HG02885 (cell line): ENCODE measurements at regions not wholly inside any gene's neighbourhood (a gene's known extent, or its start where the extent isn't known, plus 50 kb on each side); places are given as distances from the start of the nearest gene placed in this dataset.
"Not testable (repeated sequence)": the region's sequence is repeated elsewhere in the genome, so short reads cannot be mapped to it uniquely, and the experiment has no call there.

ENCODE experiments used
- ATAC-seq: cut with Tn5 transposase; IDR thresholded peaks from one replicate; pipeline ENCODE4 v1.9.1; 2021; ENCODE audit warnings: mild to moderate bottlenecking; ENCODE audit not compliant: unreplicated experiment, poor library complexity

DNA sequence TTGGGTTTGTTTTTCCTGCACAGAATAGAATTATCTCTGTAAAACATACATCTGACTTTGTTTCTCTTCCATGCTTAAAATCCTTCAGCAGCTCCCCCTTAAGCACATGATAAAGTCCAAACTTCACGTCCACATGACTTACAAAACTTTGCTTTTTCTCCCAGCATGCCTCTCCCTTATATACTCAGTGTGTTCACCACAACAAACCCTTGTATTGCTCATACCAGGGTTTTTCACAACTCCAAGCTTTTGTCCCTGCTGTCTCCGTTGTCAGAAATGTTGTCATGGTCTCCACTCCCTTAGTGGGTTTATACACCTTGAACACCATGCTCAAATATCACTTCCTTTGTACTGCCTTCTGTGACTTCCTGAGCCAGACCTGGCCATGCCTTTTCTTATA is 91.1 kb upstream of the MITF start:
- ATAC-seq = no peak

DNA sequence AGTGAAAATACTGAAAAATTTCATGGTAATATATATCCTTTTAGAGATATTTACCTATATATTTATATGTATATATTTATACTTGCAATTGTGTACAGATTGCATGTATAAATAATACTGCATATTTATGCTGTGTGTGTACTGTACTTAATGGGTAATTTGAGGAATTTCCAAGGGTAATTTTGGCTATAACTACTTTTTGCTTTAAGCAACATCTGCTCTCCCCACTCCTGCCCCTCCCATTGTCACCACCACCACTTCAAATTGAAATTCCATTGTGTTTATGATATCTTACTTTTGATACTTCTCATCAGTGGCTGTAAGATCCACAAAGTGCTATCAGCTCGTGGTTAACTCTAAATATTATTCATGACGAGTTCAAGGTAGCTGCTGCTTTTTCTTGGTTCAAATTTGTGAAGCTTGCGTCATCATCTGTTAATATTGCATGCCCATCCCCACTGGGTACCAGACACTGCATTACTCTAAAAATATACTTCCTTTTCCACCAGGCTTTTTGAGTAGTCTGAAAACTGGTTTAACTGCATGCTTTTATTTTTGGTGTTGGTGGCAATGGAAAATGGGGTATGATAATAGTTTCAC is 91.7 kb upstream of the MITF start:
- ATAC-seq = no peak

DNA sequence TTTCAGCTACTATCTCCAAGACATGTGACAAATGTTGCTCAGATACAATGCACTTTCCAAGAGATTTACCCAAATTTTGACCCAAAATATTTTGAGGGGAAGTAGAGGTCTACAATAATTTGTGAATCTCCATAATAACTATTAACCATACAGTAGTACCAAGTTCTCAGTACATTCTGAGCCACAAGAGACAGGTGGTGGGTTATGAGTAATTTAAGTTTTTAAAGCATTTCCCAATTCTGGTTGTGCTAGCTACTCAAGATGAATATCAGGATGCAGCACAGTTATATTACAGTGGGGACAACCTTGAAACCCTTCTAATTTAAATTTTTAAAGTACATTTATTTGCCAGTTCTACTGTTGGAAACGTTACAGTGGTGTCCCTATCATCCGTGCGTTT is 92.2 kb upstream of the MITF start:
- ATAC-seq = no peak

DNA sequence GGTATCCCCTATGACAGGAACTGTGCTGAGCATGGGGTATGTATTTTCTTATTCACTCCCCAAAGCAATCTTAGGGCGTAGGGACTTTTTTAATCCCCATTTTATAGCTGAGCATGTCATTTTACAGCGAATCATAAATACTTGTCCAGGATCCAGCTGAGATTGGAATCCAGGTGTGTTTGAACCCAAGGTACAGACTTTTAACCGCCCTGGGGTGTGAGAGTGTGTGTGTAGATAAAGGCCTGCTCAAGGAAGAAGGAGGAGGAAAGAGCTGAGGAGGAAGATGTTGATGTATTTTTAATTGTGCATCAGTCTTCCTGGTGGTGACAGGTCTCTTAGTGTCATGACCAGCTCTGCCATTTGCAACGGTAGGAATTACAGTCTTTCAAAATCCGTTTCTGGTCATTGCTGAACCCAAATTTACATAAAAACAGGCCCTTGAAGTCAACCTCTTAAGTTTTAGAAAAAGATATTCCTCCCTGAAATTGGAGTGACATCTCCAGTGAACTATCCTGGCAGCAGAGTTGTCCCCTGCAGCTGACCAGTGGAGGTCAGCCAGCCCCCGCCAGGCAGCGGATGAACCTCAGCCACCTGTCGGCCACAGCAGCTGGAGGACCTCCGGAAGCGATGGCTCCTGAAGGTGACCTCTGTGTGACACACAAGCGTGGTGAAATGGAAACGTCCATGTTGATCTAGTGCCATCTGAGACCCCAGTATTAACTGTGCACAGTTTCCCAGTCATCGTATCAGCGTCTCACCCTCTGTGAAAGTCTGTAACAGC is 92.8 kb upstream of the MITF start:
- no peak for ATAC-seq

DNA sequence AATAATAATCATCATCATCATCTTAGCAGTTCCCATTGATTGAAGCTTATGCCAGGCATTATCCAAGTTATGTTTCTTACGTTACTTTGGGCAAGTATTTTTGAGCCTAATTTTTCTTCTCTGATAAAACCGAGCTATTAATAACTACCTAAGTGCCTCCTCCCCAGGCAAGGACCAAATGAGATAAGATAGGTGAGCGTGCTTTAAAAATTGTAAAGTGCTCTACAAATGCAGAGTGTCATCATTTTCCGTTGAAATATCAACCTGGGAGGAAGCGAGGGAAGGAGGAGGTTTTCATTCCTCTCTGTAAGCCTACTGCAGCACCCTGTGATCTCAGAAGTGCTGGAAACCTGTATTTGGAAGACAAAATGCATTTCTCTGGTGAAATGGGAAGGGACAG is 96.7 kb upstream of the MITF start:
- no peak for ATAC-seq

DNA sequence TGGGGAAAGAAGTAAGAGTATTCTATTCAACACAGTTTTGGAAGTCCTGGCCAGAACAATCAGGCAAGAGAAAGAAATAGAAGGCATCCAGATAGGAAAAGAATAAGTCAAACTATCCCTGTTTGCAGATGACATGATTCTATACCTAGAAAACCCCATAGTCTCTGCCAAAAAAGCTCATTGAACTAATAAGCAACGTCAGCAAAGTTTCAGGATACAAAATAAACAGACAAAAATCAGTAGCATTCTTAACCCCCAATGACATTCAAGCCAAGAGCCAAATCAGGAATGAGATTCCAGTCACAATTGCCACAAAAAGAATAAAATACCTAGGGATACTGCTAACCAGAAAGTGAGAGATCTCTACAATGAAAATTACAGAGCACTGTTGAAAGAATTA is 99.4 kb upstream of the MITF start:
- ATAC-seq = no peak

DNA sequence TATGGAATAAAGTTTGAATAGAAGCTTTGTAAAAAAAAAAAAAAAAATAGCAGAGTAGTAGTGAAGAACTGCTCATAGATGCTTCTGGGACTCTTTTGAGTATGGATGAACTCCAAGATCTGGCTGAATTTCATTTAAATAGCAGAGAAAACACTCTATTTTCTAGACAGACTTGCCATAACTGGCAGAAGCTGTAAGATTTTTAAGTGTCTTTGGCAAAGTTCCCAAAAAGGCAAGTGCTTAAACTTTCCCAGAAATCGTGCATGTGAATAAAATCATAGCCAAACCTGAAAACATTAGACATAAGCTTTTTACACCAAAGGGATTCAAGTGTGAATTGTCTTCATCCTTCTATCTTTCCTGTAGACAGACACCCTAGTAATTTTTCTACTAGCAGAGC is 110.3 kb upstream of the MITF start:
- no peak for ATAC-seq

DNA sequence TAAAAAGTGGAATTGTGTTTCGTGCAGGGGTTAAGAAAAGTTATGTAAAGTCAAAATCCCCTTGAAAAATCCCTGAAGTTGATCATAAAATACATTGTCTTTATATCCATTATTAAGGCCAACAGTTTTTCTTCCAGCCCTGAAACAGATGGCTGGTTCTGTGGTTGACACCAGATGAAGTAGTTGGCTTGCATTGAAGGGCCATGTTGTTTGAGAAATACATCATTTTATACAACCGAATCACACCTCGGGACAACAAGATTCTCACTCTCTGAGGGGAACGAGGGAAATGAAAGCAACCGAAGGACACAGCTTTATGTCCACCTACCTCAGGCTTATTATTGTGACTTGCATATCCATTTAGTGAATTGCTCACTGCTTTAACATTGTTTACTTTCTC is 126.0 kb upstream of the MITF start:
- no peak for ATAC-seq

DNA sequence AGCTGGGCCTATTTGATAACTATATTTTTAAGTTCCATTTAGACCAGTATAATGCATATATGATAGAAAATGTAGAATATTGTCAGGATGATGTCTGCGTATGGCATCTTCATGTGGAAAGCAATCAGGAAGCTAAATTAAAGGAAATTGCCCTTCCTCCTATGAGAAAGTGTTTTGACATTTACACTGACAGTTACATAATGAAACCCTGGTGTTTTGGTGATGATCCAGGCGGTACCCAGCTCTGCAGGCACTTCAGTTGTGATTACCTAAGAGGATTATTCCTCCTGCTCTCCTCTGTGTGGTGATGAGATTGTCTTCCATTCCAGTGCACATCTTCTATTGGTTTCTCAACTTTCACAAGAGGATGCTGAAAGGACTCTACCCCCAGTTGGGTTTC is 126.5 kb upstream of the MITF start:
- no peak for ATAC-seq

DNA sequence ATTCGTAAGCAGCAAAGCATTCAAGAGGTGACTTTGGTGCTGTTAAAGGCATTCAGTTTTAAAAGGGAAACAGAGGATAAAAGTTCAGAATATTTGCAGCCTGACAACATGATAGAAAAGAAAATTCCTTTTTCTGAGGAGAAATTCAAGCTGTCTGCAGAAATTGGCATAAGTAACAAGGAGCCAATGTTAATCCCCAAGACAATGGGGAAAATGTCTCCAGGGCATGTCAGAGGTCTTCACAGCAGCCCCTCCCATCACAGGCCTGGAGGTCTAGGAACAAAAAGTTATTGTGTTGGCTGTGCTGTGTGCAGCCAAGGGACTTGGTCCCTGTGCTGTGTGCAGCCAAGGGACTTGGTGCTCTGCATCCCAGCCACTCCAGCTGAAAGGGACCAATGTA is 129.7 kb upstream of the MITF start:
- ATAC-seq = not testable (repeated sequence)

DNA sequence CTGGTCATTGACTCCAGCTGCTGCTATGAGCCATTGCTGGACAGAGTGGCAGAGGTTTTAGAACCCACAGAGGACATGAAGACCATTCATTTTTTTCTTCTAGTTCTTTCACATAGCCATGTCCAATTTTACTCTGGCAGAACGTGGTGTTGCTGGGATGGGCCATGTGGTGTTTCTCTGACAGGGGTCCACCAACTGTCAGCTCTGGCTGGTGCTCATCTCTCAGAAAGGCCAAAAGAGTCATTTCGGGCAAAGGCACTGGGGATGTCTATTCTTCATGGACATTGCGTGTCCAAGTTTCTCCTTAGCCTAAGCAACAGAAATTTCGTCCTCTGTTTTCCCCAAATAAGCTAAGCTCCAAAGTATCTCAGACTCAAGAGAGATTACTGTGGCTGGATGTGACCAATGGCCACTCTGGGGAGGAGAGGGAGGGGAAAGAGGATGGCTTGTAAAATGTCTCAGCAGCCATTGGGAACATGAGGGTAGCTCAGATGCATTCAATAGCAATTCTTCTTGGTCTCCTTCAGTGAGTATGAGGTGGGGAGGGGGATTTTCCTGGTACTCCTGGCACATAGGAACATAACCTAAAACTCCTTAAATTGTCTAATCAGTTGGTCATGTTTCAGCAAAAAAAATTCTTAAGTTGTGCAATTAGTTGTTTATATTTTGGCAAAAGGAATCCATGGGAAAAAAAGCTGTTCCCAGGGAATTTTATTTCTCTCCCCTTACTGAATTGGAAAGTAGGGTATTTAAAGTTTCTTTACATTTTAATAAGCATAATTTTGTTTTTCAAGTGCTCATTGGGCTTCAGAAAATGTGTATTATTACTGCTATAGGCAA is 131.6 kb upstream of the MITF start:
- no peak for ATAC-seq

DNA sequence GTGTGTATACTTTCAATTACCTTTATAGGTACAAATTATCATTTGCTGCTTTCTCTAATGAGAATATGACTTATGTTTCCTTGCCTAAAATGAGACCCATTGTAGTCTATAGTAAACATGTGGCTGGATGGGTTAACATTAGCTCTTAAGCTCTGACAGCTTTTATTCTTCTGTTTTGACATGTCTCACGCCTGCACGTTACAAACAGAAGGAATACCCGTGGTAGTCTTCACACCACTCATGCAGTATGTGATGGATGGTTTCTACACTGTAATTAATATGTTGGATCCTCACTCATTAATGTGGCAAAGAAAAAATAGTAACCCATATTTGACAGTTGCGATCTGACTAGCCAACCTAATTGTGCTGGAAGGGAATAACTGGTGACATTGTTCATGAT is 133.4 kb upstream of the MITF start:
- ATAC-seq = no peak

DNA sequence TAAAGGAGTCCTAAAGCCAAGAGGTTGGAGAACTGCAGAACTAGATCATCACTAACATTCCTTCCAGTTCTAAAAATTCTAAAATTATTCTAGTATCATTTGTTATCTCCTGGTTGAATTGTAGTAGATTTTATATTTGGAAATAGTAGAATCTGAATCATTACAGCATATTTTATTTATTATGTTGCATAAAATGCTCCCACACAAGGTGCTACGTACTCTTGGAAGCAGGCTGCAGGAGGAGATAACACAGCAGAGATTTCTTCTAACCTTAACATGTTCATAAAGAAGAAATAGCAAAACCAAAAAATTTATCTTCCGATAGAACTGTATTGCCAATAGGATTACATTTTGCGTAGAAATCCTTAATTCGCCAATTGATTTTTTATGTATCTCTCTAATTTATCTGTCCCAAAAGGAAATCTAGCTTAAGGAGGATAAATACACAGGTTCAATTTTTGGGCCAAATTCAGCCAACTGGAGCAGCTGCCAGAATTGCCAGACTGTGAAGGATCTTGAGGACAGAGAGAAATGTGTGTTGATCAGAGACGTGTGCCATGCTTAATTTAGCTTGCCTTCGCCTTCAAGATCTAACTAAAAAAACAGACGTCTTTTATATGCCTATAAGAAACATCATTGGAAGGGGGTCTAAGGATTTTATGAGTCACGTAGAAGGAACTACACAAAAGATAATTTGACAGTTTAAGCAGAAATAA is 134.4 kb upstream of the MITF start:
- no peak for ATAC-seq

DNA sequence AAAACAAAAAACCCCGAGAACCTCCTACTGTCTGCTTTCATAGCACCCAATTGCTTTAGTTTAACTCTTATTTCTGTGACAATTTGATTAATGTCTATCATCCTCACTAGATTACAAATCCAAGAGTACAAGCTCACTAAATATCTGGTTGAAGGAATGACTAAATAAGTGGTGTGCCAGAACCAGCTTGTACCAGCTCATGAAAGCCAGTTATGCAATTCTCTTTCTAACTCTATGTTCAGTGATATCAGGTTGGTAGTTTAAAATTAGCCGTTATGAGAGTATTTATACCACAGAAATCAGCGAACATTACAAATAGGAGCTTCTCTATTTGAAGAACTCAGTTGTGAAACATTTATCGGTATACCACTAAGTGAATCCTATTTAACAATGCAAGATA is 137.2 kb upstream of the MITF start:
- no peak for ATAC-seq

DNA sequence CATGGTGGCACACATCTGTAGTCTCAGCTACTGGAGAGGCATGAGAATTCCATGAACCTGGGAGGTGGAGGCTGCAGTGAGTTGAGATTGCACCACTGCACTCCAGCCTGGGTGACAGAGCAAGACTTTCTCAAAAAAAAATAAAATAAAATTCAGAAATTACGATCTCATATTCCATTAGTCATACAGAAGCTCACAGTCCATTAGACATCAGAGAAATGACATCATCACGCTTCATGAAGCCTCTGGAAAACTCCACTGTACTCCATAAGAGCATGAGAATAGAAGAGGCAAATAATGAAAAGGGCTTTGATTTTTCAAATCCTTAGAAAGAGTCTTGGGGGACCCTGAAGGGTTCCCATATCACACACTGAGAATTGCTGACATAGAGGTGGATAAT is 145.0 kb upstream of the MITF start:
- ATAC-seq = no peak

DNA sequence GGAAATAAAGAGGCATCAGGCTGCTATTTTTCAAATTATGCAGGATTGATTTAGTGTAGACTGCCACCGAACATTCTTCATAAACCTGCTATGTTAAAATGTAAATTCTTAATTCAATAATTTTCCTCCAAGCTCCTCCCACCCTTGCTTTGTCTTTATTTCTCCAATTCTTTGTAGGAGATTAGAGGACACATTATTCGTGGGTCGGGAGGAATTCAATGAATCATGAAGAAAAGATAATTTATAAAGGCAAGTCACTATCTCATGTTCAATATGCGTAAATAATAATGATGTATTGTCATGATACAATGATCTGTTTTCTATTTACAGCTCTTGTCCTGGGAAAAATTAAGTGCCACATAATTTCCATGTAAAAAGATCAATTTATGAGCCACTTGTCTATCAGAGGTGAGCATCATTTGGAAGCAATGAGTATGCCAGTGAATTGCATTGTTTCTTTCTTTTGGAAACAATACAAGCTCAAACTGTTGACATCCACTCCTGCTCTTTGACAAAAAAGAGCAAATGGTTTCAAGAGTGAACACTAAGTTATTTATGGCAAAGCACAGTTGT is 148.0 kb upstream of the MITF start:
- no peak for ATAC-seq

DNA sequence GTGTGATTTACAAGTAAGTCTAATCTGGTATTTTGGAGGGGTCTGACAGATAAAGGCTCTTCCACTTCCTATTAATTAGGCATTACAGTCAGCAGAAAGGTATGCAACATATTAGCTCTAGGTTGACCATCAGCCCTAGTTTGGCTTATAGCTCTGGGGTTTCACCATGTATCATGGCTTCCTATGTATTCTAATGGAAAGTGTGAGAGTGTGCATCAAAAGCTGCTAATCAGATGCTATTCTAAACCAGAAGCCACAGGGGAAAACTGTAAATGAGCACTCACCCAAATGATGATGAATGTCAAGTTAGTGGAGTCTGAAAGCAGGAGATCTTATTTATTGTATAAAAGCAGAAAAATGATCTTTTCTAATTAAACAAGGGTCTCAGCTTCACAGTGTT is 149.2 kb upstream of the MITF start:
- no peak for ATAC-seq

DNA sequence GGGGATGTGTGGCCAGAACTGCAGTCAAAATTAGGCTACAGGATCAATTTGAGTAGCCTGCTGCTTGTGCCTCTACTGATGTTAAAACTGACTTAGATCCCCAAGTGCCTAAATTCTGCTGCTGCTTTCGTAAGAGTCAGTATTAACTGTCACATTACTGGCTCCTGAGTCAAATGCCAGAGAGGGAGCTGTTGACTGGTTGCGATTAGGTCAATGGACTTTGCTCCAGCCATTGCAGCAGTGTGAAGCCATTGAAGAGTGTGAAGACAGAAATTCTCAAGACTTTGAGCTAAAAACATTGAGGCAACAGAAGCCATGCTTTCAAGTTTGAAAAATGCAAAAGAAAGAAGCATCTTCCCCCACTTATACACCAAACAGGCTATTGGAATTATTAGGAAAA is 151.1 kb upstream of the MITF start:
- ATAC-seq = no peak

DNA sequence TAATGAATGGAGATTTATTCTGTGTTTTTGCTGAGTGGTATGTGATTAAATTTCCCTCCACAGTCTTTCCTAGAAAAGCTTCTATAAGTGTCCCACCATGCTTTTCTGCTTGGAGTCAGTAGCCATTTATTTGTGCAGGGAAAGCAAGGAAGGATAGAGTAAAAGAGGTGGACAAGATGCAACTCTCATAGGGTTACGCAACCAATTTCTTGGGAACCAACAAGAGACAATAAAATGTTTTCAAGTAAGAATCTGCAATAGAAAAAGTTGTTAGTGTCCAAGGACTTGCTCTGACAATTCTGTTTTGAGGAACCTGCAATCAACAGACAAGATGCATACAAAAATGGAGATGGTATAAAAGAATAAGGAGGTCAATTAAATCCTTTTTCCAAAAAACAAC is 153.8 kb upstream of the MITF start:
- ATAC-seq = no peak

DNA sequence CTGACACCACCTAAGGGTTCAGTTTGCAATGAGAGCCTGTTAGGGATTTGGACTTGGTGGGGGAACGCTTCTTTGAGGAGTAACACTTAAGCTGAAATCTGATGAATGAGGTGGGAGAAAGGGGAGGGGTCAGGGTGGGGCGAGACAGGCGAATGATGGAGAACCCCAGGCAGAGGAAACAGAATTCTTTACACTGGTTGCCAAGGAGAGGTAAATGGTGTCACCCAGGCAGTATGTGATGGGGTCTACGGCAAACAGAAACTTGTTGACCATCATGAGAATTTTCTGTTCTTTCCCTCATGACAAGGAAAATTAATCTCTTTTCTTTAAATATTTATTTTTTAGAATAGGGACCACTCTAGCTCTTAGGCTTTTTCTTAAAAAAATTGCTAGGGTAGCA is 157.2 kb upstream of the MITF start:
- ATAC-seq = no peak
